Activated CD4-positive, alpha-beta memory T cell treated with anti-CD3 and anti-CD28 coated beads for 36 hours (primary cell): ENCODE measurements at regions not wholly inside any gene's neighbourhood (a gene's known extent, or its start where the extent isn't known, plus 50 kb on each side); places are given as distances from the start of the nearest gene placed in this dataset.

Source experiments
- CTCF ChIA-PET: fragments of 350-600 bp; sonication (Branson Sonifier 250); formaldehyde crosslinking; loops from one replicate; lab custom pipeline; 2021; ENCODE audit warnings: antibody characterized with exemption, inconsistent platforms; lab: Charles Lee
- POLR2A ChIA-PET: fragments of 350-600 bp; sonication (Branson Sonifier 250); formaldehyde crosslinking; loops from one replicate; lab custom pipeline; 2021; ENCODE audit warnings: antibody characterized with exemption; lab: Charles Lee
- DNase-seq: peaks from one replicate; pipeline ENCODE4 v3.0.0-alpha.2; 2020
- H3K27ac Mint-ChIP-seq: one replicate; pipeline ENCODE4 v1.8.0; 2021; ENCODE audit warnings: mixed read lengths
- H3K27me3 Mint-ChIP-seq: one replicate; pipeline ENCODE4 v1.8.0; 2021; ENCODE audit warnings: mixed read lengths
- H3K36me3 Mint-ChIP-seq: one replicate; pipeline ENCODE4 v1.8.0; 2021; ENCODE audit warnings: mixed read lengths
- H3K4me1 Mint-ChIP-seq: one replicate; pipeline ENCODE4 v1.8.0; 2021; ENCODE audit warnings: low read depth, mixed read lengths
- H3K4me3 Mint-ChIP-seq: one replicate; pipeline ENCODE4 v1.8.0; 2021; ENCODE audit warnings: mild to moderate bottlenecking, mixed read lengths
- H3K9me3 Mint-ChIP-seq: one replicate; pipeline ENCODE4 v1.8.0; 2021; ENCODE audit warnings: mixed read lengths
- intact Hi-C: fragments of 100-400 bp; cut with micrococcal nuclease; formaldehyde crosslinking; loops from one replicate; pipeline ENCODE4 v1.15.1; 2023

DNA sequence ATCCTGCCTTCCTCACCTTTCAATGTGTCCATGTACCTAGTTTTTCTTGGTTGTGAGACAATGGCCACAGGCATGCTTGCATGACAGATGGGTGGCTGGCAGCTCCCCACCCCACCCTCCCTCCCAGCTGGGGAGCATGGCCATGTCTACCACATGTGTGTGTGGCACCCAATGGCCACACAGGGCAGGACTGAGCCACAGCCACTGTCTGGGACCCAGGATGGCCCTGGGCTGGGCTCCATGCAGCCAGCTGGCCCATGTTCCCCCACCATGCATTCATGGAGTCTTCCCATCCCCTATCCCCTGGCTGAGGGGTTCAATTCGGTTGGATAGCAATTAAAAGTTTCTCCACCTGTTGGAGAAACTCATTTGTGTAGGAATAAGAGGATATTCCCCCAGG lies 566.0 kb upstream of the USP15 start:
- ChIA-PET CTCF (no interaction called here), POLR2A (no interaction called here)
- Mint-ChIP-seq H3K4me1 (no peaks in the 10 kb centered on the region), H3K27ac (no peak overlapping the region), H3K36me3 (no peaks in the 10 kb centered on the region), H3K4me3 (no peak overlapping the region), H3K27me3 (no peaks in the 10 kb centered on the region), H3K9me3 (peaks cover 10% of the 10 kb centered on the region)
- no peak for DNase-seq
- intact Hi-C loops: no loop called here

DNA sequence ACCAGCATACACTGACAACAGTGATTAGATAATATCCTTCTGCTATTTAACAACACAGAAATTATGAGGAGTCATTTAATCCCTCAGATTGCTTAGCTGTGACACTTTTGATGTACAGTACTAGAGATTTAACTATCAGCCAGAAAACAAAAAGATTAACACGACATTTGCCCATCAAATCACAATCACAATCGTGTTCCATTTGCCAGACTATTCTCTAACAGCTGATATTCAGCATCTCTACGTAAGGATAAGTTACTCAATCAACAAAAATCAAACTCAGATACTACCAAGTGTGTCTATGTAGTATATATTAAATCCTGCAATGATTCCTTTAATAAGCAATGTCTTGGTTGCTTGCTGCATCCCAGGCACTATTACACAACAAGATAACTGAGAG lies 558.7 kb upstream of the USP15 start:
- Mint-ChIP-seq H3K4me3 (no peak overlapping the region), H3K27ac (no peak overlapping the region), H3K9me3 (peaks cover 5% of the 10 kb centered on the region), H3K4me1 (no peaks in the 10 kb centered on the region), H3K36me3 (no peaks in the 10 kb centered on the region), H3K27me3 (no peaks in the 10 kb centered on the region)
- intact Hi-C loops: no loop called here
- CTCF ChIA-PET: no interaction called here
- DNase-seq: no peak
- POLR2A ChIA-PET: no interaction called here

DNA sequence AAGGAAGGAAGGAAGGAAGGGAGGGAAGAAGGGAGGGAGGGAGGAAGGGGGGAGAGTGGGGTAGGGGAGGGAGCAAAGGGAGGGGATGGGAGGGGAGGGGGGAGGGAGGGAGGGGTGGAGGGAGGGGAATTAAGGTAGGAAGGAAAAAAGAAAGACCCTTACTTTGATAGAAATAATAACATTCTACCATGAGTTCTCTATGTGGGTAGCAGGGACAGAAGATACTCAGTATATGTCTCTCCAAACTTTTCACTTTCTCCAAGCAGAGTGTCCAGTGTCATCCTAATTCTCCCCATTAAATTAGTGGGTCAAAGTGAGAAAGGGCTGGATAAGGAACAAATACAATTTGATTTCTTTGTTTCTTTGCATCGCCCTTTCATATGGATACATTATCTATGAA lies 553.4 kb upstream of the USP15 start:
- no peaks in the 10 kb centered on the region for H3K27me3 Mint-ChIP-seq
- no peak overlapping the region for H3K27ac Mint-ChIP-seq
- ChIA-PET POLR2A (no interaction called here), CTCF (no interaction called here)
- H3K9me3 Mint-ChIP-seq: peaks cover 2% of the 10 kb centered on the region
- H3K4me1 Mint-ChIP-seq: no peaks in the 10 kb centered on the region
- no peak overlapping the region for H3K4me3 Mint-ChIP-seq
- H3K36me3 Mint-ChIP-seq: no peaks in the 10 kb centered on the region
- intact Hi-C loops: no loop called here
- DNase-seq: no peak

DNA sequence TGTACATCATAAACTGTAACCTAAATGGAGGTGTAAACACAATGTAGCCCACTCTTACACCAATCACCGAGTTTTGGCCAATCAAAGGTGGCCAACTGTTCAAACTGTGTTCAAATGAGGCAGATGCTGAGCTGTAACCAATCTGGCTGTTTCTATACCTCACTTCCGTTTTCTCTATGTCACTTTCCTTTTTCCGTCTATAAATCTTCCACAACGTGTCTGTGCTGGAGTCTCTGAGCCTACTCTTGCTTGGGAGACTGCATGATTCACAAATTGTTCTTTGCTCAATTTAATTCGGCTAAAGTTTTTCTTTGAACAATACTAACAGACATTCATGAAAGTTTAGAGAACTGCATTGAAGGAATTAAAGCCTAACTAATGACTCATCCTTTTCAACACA lies 547.1 kb upstream of the USP15 start:
- H3K4me1 Mint-ChIP-seq: no peaks in the 10 kb centered on the region
- no peaks in the 10 kb centered on the region for H3K9me3 Mint-ChIP-seq
- H3K36me3 Mint-ChIP-seq: no peaks in the 10 kb centered on the region
- POLR2A ChIA-PET: no interaction called here
- no peaks in the 10 kb centered on the region for H3K27me3 Mint-ChIP-seq
- DNase-seq: no peak
- CTCF ChIA-PET: no interaction called here
- no peak overlapping the region for H3K4me3 Mint-ChIP-seq
- no peak overlapping the region for H3K27ac Mint-ChIP-seq
- intact Hi-C loops: no loop called here

DNA sequence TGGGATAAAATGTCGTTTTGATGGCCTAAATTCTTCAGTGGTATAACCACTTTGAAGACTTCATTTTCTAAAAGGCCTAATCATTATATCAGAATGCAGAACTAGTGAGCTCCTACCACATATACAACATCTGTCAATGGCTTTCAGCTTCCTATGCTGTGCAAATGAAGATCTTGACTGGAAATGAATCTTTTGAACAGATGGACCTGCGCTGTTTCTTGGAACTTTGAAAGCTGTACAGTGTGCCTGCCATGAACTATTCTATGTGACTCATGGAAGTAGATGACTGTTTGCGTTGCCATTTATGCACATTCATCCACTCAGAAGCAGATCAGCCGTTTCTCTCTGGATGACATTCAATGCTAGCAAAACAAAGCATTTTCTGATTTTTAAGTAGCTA lies 542.2 kb upstream of the USP15 start:
- Mint-ChIP-seq H3K4me3 (no peak overlapping the region), H3K4me1 (no peaks in the 10 kb centered on the region), H3K36me3 (no peaks in the 10 kb centered on the region), H3K27me3 (no peaks in the 10 kb centered on the region), H3K27ac (no peak overlapping the region), H3K9me3 (no peaks in the 10 kb centered on the region)
- CTCF ChIA-PET: no interaction called here
- DNase-seq: no peak
- POLR2A ChIA-PET: no interaction called here
- intact Hi-C loops: no loop called here

DNA sequence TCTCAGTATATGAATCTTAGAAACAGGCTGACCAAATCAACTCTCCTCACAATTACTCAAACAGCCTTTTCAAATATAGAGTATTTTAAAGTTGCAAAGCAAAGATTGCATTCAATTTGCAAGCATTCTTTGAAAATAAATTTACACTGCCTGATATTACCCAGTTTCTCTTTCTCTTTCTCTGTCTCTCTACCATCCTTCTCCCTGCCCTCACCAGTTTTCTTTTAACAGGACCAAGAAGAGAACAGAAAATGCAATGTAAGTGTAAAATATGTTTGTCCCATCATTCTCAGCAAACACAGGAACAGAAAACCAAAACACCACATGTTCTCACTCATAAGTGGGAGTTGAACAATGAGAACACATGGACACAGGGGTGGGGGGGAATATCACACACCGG lies 520.3 kb upstream of the USP15 start:
- H3K9me3 Mint-ChIP-seq: no peaks in the 10 kb centered on the region
- H3K27ac Mint-ChIP-seq: no peak overlapping the region
- H3K4me1 Mint-ChIP-seq: no peaks in the 10 kb centered on the region
- H3K27me3 Mint-ChIP-seq: no peaks in the 10 kb centered on the region
- H3K4me3 Mint-ChIP-seq: no peak overlapping the region
- POLR2A ChIA-PET: no interaction called here
- no peaks in the 10 kb centered on the region for H3K36me3 Mint-ChIP-seq
- intact Hi-C loops: no loop called here
- CTCF ChIA-PET: no interaction called here
- DNase-seq: no peak

DNA sequence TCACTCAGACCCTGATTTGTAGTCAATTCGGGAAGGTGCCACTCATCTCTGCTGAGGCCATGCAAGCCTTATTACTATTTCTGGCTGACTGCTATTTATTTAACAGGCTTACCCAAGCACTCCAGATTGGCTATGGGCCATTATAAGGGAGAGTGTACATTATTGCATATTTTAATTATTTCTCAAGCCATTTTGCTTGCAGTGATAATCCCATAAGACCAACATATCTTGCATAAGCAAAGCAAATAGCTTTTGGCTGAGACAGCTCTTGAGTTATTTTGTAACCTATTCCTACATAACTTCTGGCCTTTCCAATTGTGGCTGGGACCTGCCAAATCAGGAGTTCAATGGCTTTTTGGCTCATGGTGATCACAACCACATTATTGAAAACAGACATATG lies 509.6 kb upstream of the USP15 start:
- Mint-ChIP-seq H3K27me3 (no peaks in the 10 kb centered on the region), H3K36me3 (no peaks in the 10 kb centered on the region), H3K27ac (no peak overlapping the region), H3K4me3 (no peak overlapping the region), H3K9me3 (peaks cover 5% of the 10 kb centered on the region), H3K4me1 (no peaks in the 10 kb centered on the region)
- ChIA-PET CTCF (no interaction called here), POLR2A (no interaction called here)
- intact Hi-C loops: no loop called here
- DNase-seq: no peak

DNA sequence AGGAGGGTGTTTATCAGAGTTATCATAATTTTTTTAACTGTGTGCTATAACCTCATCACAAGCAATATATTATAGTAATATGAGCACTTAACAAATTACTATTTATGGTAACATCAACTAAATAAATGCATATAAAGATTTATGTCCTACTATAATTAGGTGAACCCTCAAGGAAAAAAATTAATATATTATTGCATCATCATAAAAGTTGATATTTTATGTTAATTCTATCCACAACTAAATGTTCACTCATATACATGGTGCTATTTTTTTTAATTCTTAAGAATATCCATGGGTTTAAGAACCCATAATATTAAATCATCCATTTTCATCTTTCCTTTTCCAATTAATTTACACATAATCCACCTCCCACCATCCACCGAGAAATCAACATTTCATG lies 506.0 kb upstream of the USP15 start:
- Mint-ChIP-seq H3K36me3 (no peaks in the 10 kb centered on the region), H3K27me3 (no peaks in the 10 kb centered on the region), H3K27ac (no peak overlapping the region), H3K4me1 (no peaks in the 10 kb centered on the region), H3K9me3 (no peaks in the 10 kb centered on the region), H3K4me3 (no peak overlapping the region)
- intact Hi-C loops: no loop called here
- ChIA-PET CTCF (no interaction called here), POLR2A (no interaction called here)
- no peak for DNase-seq

DNA sequence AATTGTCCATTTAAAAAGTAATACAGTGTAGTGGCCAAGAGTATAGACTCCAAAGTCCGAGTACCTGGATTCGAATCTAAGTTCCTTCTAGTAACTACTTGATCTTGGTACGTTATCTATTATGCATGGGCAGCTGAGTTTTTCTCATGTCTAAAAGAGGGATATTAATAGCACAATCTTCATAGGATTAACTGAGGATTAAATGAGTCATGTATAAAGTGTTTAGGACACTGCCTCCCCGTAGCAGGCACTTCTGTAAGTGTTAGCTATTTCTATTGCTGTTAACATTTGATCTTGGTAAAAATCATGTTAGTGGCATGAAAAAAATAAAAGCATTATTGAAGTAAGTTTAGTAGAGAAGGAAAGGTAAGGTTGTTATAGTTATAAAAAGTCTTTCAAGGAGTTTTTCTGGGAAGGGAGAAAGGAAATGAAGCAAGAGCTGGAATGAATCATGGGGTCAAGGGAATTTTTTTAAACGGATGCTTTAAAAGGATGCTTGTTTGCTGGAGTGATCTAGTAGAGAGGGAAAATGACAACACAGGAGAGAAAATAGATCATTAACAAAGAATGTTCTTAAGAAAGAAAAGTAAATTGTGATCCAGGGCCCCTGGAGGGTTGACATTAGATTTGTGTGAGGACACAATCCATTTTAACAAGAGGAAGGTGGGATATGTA lies 502.2 kb upstream of the USP15 start:
- intact Hi-C loops: no loop called here
- peaks cover 7% of the 10 kb centered on the region for H3K9me3 Mint-ChIP-seq
- ChIA-PET CTCF (no interaction called here), POLR2A (no interaction called here)
- no peak overlapping the region for H3K27ac Mint-ChIP-seq
- no peak for DNase-seq
- no peaks in the 10 kb centered on the region for H3K4me1 Mint-ChIP-seq
- no peaks in the 10 kb centered on the region for H3K36me3 Mint-ChIP-seq
- H3K4me3 Mint-ChIP-seq: no peak overlapping the region
- no peaks in the 10 kb centered on the region for H3K27me3 Mint-ChIP-seq

DNA sequence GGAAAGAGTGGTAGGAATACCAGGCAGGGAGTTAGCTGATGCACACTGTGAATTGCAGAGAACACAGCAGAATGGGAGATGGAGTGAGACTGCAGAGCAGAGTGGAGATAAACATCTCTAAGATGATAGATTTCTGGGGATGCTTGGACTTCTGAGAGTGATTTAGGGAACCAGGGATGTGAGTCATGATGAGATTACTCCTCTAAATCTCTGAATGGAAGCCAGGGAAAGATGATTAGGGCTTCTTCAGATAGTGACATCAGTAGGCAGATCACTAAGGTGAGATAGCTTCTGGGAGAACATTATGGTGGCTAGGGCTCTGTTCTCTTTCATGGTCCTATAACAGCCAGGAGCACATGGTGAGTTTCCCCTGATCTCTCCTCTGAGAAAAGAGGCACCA lies 501.5 kb upstream of the USP15 start:
- DNase-seq: no peak

DNA sequence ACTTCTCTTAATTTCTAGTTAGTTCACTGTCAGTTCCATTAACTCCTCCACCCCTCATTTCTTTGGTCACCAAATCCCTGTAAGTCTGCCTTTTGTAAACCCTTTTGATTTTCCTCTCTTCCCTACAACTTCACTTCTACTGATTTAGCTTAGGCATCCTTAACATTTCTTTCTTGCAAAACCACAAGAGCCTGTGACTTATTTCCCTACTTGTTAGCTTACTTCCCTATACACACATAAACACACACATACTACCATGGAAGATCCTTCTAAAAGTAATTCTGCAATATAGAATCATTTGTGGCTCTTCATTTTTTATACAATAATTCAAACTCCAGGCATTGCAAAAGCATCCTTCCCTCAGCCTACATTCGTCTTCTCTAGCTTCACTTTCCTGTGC lies 494.3 kb upstream of the USP15 start:
- intact Hi-C loops: no loop called here
- Mint-ChIP-seq H3K4me1 (no peaks in the 10 kb centered on the region), H3K27ac (no peak overlapping the region), H3K4me3 (no peak overlapping the region), H3K27me3 (no peaks in the 10 kb centered on the region), H3K9me3 (peaks cover 8% of the 10 kb centered on the region), H3K36me3 (no peaks in the 10 kb centered on the region)
- no peak for DNase-seq
- CTCF ChIA-PET: no interaction called here
- POLR2A ChIA-PET: no interaction called here

More for the DNA sequence above, 501.5 kb upstream of the USP15 start:
- no peak overlapping the region for H3K27ac Mint-ChIP-seq
- H3K4me3 Mint-ChIP-seq: no peak overlapping the region
- H3K36me3 Mint-ChIP-seq: no peaks in the 10 kb centered on the region
- ChIA-PET POLR2A (no interaction called here), CTCF (no interaction called here)
- intact Hi-C loops: no loop called here
- H3K27me3 Mint-ChIP-seq: no peaks in the 10 kb centered on the region
- H3K9me3 Mint-ChIP-seq: peaks cover 7% of the 10 kb centered on the region
- H3K4me1 Mint-ChIP-seq: no peaks in the 10 kb centered on the region

DNA sequence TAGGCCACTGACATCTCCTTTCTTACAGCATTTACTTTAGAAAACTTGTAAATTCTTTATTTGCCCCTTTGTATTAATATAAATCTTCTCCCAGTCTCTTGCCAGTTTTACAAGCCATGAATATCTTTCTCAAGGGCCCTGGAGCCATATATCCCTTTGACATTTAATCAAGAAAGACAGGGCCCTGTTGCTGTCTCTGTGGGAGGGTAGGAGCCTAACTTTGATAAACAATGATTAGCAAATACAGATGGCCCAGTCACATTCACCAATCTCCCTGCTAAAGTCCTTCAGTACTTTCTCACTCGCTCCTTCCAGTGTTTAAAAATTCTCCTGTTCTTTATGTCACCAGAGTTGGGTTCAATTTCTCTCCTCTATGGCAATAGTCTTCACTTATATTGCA lies 479.8 kb upstream of the USP15 start:
- no peaks in the 10 kb centered on the region for H3K9me3 Mint-ChIP-seq
- H3K27me3 Mint-ChIP-seq: no peaks in the 10 kb centered on the region
- no peaks in the 10 kb centered on the region for H3K36me3 Mint-ChIP-seq
- intact Hi-C loops: no loop called here
- H3K4me3 Mint-ChIP-seq: no peak overlapping the region
- POLR2A ChIA-PET: no interaction called here
- H3K27ac Mint-ChIP-seq: no peak overlapping the region
- no peaks in the 10 kb centered on the region for H3K4me1 Mint-ChIP-seq
- CTCF ChIA-PET: no interaction called here
- DNase-seq: no peak

DNA sequence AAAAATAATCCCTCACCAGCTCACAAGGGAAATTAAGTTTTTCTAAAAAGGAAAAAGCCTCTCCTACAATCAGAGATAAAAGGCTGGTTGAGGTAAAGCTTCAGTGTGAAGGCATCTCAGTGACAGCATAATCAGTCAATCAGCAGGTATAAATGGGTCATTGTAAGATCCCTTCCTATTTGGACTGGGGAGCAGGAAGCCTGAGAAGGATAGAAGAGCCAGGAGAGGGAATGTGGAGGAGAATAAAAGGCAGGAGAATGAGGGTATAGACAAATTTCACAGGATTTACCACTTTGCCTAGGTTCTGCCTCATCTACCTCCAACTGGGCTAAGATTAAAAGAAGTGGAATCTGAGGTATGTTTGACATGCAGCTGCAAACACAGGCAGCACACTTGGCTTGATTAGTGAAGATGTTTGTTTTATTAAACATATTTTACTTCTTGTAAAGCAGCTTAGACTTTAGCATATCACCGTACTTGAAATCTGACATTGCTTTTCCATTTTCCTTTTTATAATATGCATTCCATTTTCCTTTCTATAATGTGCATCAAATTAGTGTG lies 479.1 kb upstream of the USP15 start:
- Mint-ChIP-seq H3K4me1 (no peaks in the 10 kb centered on the region), H3K9me3 (peaks cover 4% of the 10 kb centered on the region), H3K27me3 (no peaks in the 10 kb centered on the region), H3K27ac (no peak overlapping the region), H3K4me3 (no peak overlapping the region), H3K36me3 (no peaks in the 10 kb centered on the region)
- intact Hi-C loops: no loop called here
- CTCF ChIA-PET: no interaction called here
- DNase-seq: no peak
- POLR2A ChIA-PET: no interaction called here
